ENCODE measurements at regions not wholly inside any gene's neighbourhood (a gene's known extent, or its start where the extent isn't known, plus 50 kb on each side); places are given as distances from the start of the nearest gene placed in this dataset.

DNA sequence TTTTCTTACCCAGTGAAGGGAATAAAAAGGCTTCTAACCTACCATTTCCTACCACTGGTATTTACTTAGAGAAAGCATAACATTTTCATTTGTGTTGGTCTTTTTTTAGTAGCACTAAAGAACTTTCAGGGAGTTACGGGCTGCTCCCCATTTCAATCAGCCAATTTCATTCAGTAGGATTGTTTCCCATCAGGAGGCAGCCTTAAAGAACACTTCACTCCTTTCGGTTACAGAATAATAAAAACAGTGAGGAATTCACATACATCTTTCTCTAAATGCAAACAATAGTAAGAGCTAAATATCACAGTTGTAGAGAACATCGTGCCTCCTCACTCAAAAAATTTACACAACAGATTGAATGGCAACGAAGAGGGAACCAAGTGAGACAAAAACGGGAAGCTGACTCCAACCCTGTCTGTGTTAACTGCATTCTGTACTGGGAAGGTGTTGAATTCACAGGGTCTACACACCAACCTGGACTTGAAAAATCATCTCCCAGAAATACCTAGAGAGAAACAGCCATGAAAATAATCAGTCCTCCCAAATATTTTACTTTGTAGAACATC is 55.5 kb upstream of the ABLIM1 start:
- POLR2A ChIA-PET (ENCODE audit: partially characterized antibody), result no interaction called here
- CTCF ChIA-PET (ENCODE audit: partially characterized antibody), result interaction anchor here (0.7 to 3.5 kb wide), 10 partner anchors 9 to 242 kb away, joined by 3 to 22 read pairs (median 4); partner anchors contain the start of gene FHIP2A
- H3K4me2 ChIP-seq (ENCODE audit: insufficient read depth in 1 of 2, low read depth in 2 of 2, low read length in 2 of 2), result no peak overlapping the region

More for the DNA sequence above, 55.5 kb upstream of the ABLIM1 start:
- no peaks in the 10 kb centered on the region for H3K36me3 ChIP-seq (ENCODE audit: control insufficient read depth in 2 of 4, insufficient read depth in 4 of 4, low read length in 3 of 4)
- no peaks in the 10 kb centered on the region for H4K20me1 ChIP-seq (replicated peaks in 1 of 2; ENCODE audit: control insufficient read depth in 1 of 2, insufficient read depth in 2 of 2, low read length in 2 of 2)
- no peak overlapping the region for H2BK12ac ChIP-seq (ENCODE audit: low read depth, low read length)
- TF ChIP-seq POLR2A (IDR thresholded peaks at IDR 0.05; ENCODE audit: control extremely low read depth in 1 of 2, low read depth in 2 of 2, low read length in 2 of 2), result no peak
- TF ChIP-seq RFX5 (IDR thresholded peaks at IDR 0.05; ENCODE audit: borderline replicate concordance, low read depth, low read length), result no peak
- no peak for TF ChIP-seq HDAC2 (IDR thresholded peaks at IDR 0.05; ENCODE audit: borderline replicate concordance in 1 of 2, low read depth in 2 of 2, low read length in 2 of 2)
- TF ChIP-seq ASH2L (IDR thresholded peaks at IDR 0.05; ENCODE audit: low read length), result no peak
- no peak for TF ChIP-seq TBP (IDR thresholded peaks at IDR 0.05; ENCODE audit: low read depth, low read length)
- no peak for TF ChIP-seq SIX5 (IDR thresholded peaks at IDR 0.05; ENCODE audit: low read depth, low read length)
- no peak for TF ChIP-seq CTBP2 (IDR thresholded peaks at IDR 0.05; ENCODE audit: borderline replicate concordance, insufficient read depth, insufficient read length, low read length)
- peaks cover 0 to 7% (median 7%) of the 10 kb centered on the region in 4 experiments; a peak in 3 of 7 replicates for H3K4me1 ChIP-seq (replicated peaks in 1 of 4; ENCODE audit: control insufficient read depth in 3 of 4, insufficient read depth in 4 of 4, low read length in 3 of 4)
- no peaks in the 10 kb centered on the region for H3K27me3 ChIP-seq (replicated peaks in 1 of 4; ENCODE audit: control insufficient read depth in 3 of 4, extremely low read depth in 1 of 4, insufficient read depth in 3 of 4, low read length in 3 of 4)
- H2AFZ ChIP-seq (ENCODE audit: low read length), result no peak overlapping the region
- FAIRE-seq, result no peak
- H3K27ac ChIP-seq (ENCODE audit: low read depth, low read length), result no peak overlapping the region
- H3K79me2 ChIP-seq (ENCODE audit: control insufficient read depth in 1 of 2, insufficient read depth in 2 of 2, low read length in 2 of 2), result no peaks in the 10 kb centered on the region
- H2AK5ac ChIP-seq (ENCODE audit: low read depth, low read length), result no peak overlapping the region
- WGBS, 2 experiments (ENCODE audit: extremely low coverage in 1 of 2, insufficient coverage in 1 of 2, insufficient read length in 1 of 2, insufficient replicate concordance in 2 of 2, low coverage in 1 of 2, low lambda C conversion rate in 2 of 2, missing lambda C conversion rate in 1 of 2), result 63% methylated on average over 5 of the region's 5 CpGs; no CpG with 5 or more reads in 1 of the 2 experiments
- no peak overlapping the region for H2BK15ac ChIP-seq (ENCODE audit: low read length)
- no peak overlapping the region for H3K18ac ChIP-seq (ENCODE audit: extremely low read depth, low read length)
- no peaks in the 10 kb centered on the region for H3K9me3 ChIP-seq (ENCODE audit: insufficient read depth in 2 of 2, low read depth in 1 of 2, low read length in 1 of 2)
- no peak overlapping the region for H2BK20ac ChIP-seq (ENCODE audit: low read length)
- H4K5ac ChIP-seq (ENCODE audit: insufficient read length, low read depth, low read length), result no peak overlapping the region
- no peak overlapping the region for H2BK120ac ChIP-seq (replicated peaks; ENCODE audit: low read depth, low read length)
- H4K91ac ChIP-seq (replicated peaks; ENCODE audit: insufficient read length, low read length), result no peak overlapping the region
- no peaks in the 10 kb centered on the region for H3K79me1 ChIP-seq (ENCODE audit: low read depth, low read length)
- no peak for DNase-seq (ENCODE audit: low read depth in 1 of 2, low spot score in 2 of 2)
- no peak overlapping the region for H2BK5ac ChIP-seq (ENCODE audit: low read depth, low read length)
- no peak overlapping the region for H3K56ac ChIP-seq (replicated peaks; ENCODE audit: insufficient read length, low read depth, low read length)
- no peak overlapping the region for H3K4ac ChIP-seq (replicated peaks; ENCODE audit: insufficient read length, low read depth, low read length)
- H4K8ac ChIP-seq (ENCODE audit: extremely low read depth, insufficient read depth, low read length), result no peak overlapping the region
- no peaks in the 10 kb centered on the region for H3K23me2 ChIP-seq (ENCODE audit: low read depth, low read length)
- H3K9ac ChIP-seq (replicated peaks in 1 of 4; ENCODE audit: extremely low read depth in 1 of 4, low read depth in 3 of 4, low read length in 3 of 4), result no peak overlapping the region
- H3K23ac ChIP-seq (ENCODE audit: insufficient read length), result no peak overlapping the region
- no peak overlapping the region for H3K14ac ChIP-seq (ENCODE audit: insufficient read length)
- no peak overlapping the region for H3K4me3 ChIP-seq (ENCODE audit: extremely low read depth in 1 of 4, insufficient read depth in 2 of 4, low read depth in 3 of 4, low read length in 4 of 4)
